GM23248 (cell line): ENCODE measurements at regions not wholly inside any gene's neighbourhood (a gene's known extent, or its start where the extent isn't known, plus 50 kb on each side); places are given as distances from the start of the nearest gene placed in this dataset.

Experiments used
- DNase-seq: peaks from one replicate; pipeline ENCODE4 v3.0.0-alpha.2; 2015
- H2AFZ ChIP-seq: fragments of 200-600 bp; sonication (generic); 2 replicates; pipeline ENCODE4 v1.6.1; 2016; ENCODE audit warnings: antibody characterized with exemption
- H3F3A ChIP-seq: fragments of 200-600 bp; sonication (generic); 2 replicates; pipeline ENCODE4 v1.6.1; 2016; ENCODE audit warnings: mild to moderate bottlenecking, antibody characterized with exemption, mixed run types; ENCODE audit not compliant: insufficient read depth
- H3K27ac ChIP-seq: fragments of 200-600 bp; sonication (generic); 2 replicates; pipeline ENCODE4 v1.5.1; 2016; ENCODE audit warnings: mild to moderate bottlenecking
- H3K27me3 ChIP-seq: fragments of 200-600 bp; sonication (generic); replicated peaks from 2 replicates; pipeline ENCODE4 v1.6.1; 2016; ENCODE audit warnings: mild to moderate bottlenecking; ENCODE audit not compliant: insufficient read depth
- H3K36me3 ChIP-seq: fragments of 200-600 bp; sonication (generic); 2 replicates; pipeline ENCODE4 v1.6.1; 2016; ENCODE audit warnings: low read depth, mild to moderate bottlenecking
- H3K4me1 ChIP-seq: fragments of 200-600 bp; sonication (generic); 2 replicates; pipeline ENCODE4 v1.6.1; 2016; ENCODE audit warnings: mild to moderate bottlenecking; ENCODE audit not compliant: insufficient read depth
- H3K4me2 ChIP-seq: fragments of 200-600 bp; sonication (generic); one replicate; pipeline ENCODE4 v1.6.1; 2016; ENCODE audit warnings: mild to moderate bottlenecking; ENCODE audit not compliant: unreplicated experiment
- H3K4me3 ChIP-seq: fragments of 200-600 bp; sonication (generic); 2 replicates; pipeline ENCODE4 v1.5.1; 2016; ENCODE audit warnings: mild to moderate bottlenecking
- H3K79me2 ChIP-seq: fragments of 200-600 bp; sonication (generic); 2 replicates; pipeline ENCODE4 v1.6.1; 2016; ENCODE audit warnings: mild to moderate bottlenecking; ENCODE audit not compliant: insufficient read depth
- H3K9ac ChIP-seq: fragments of 200-600 bp; sonication (generic); 2 replicates; pipeline ENCODE4 v1.6.1; 2016; ENCODE audit warnings: mild to moderate bottlenecking
- H3K9me2 ChIP-seq: fragments of 200-600 bp; sonication (generic); 2 replicates; pipeline ENCODE4 v1.6.1; 2016; ENCODE audit warnings: mixed run types, mild to moderate bottlenecking, moderate library complexity; ENCODE audit not compliant: insufficient read depth
- H3K9me3 ChIP-seq: fragments of 200-600 bp; sonication (generic); one replicate; pipeline ENCODE4 v1.6.1; 2017; ENCODE audit warnings: low read depth
- H4K20me1 ChIP-seq: fragments of 200-600 bp; sonication (generic); 2 replicates; pipeline ENCODE4 v1.6.0; 2016; ENCODE audit not compliant: insufficient read depth
- EZH2 ChIP-seq: fragments of 200-600 bp; sonication (generic); IDR thresholded peaks from 2 replicates; pipeline ENCODE4 v1.6.1; 2018; ENCODE audit warnings: antibody characterized with exemption, mild to moderate bottlenecking; ENCODE audit not compliant: insufficient read depth, poor library complexity, severe bottlenecking
- EZH2phosphoT487 ChIP-seq: fragments of 200-600 bp; sonication (generic); IDR thresholded peaks from 2 replicates; pipeline ENCODE4 v1.6.1; 2018; ENCODE audit warnings: antibody characterized with exemption, moderate library complexity, mild to moderate bottlenecking, low read depth; ENCODE audit not compliant: insufficient read depth
- WGBS, 2 experiments: methylation state at CpG; one replicate each; pipeline ENCODE4 v1.1.6; 2015 to 2017; ENCODE audit warnings: low lambda C conversion rate in 2 of 2, low coverage in 1 of 2; ENCODE audit errors: missing lambda C conversion rate in 2 of 2; 5-methylcytosine and 5-hydroxymethylcytosine counted together
- in situ Hi-C: fragments of 300-500 bp; cut with MboI; formaldehyde crosslinking; loops from 2 replicates; pipeline ENCODE4 v1.15.0; 2020

GRCh38 chrX:76893930-76894329, 466.4 kb downstream of the MAGEE1 start:
- peak; percentile 0 for DNase-seq
- in situ Hi-C loops: no loop called here

GRCh38 chrX:76915836-76916235, 488.3 kb downstream of the MAGEE1 start:
- no peaks in the 10 kb centered on the region for H4K20me1 ChIP-seq
- no peak overlapping the region for H3K27ac ChIP-seq
- H3K4me1 ChIP-seq: no peaks in the 10 kb centered on the region
- no peak for DNase-seq
- no peaks in the 10 kb centered on the region for H3K27me3 ChIP-seq
- no peak overlapping the region for H3K9ac ChIP-seq
- no peak overlapping the region for H2AFZ ChIP-seq
- WGBS, 2 experiments: 0% methylated on average over 4 of the region's 4 CpGs
- no peaks in the 10 kb centered on the region for H3K9me2 ChIP-seq
- in situ Hi-C loops: no loop called here
- H3F3A ChIP-seq: no peaks in the 10 kb centered on the region
- H3K9me3 ChIP-seq: no peaks in the 10 kb centered on the region
- H3K79me2 ChIP-seq: no peaks in the 10 kb centered on the region
- no peaks in the 10 kb centered on the region for H3K36me3 ChIP-seq
- TF ChIP-seq EZH2: no peak
- TF ChIP-seq EZH2phosphoT487: no peak
- H3K4me3 ChIP-seq: no peak overlapping the region
- H3K4me2 ChIP-seq: no peak overlapping the region

More at GRCh38 chrX:76893930-76894329, 466.4 kb downstream of the MAGEE1 start:
- no peaks in the 10 kb centered on the region for H3K27me3 ChIP-seq
- no peaks in the 10 kb centered on the region for H4K20me1 ChIP-seq
- H3K9ac ChIP-seq: no peak overlapping the region
- no peak for TF ChIP-seq EZH2phosphoT487
- no peak for TF ChIP-seq EZH2
- no peaks in the 10 kb centered on the region for H3F3A ChIP-seq
- H3K36me3 ChIP-seq: no peaks in the 10 kb centered on the region
- H3K9me3 ChIP-seq: no peaks in the 10 kb centered on the region
- no peak overlapping the region for H2AFZ ChIP-seq
- no peak overlapping the region for H3K4me2 ChIP-seq
- H3K4me1 ChIP-seq: no peaks in the 10 kb centered on the region
- H3K9me2 ChIP-seq: no peaks in the 10 kb centered on the region
- no peaks in the 10 kb centered on the region for H3K79me2 ChIP-seq
- WGBS, 2 experiments: 13 to 14% methylated on average over 2 of the region's 2 CpGs
- H3K27ac ChIP-seq: no peak overlapping the region
- no peak overlapping the region for H3K4me3 ChIP-seq

GRCh38 chrX:76918033-76918432, 490.5 kb downstream of the MAGEE1 start:
- H3K9ac ChIP-seq: no peak overlapping the region
- no peaks in the 10 kb centered on the region for H3K4me1 ChIP-seq
- H3K27ac ChIP-seq: no peak overlapping the region
- 0% methylated on average over 1 of the region's 1 CpG; no CpG with 5 or more reads in 1 of the 2 experiments for WGBS, 2 experiments
- no peaks in the 10 kb centered on the region for H3K9me3 ChIP-seq
- H3K27me3 ChIP-seq: no peaks in the 10 kb centered on the region
- H3K4me2 ChIP-seq: no peak overlapping the region
- no peak overlapping the region for H2AFZ ChIP-seq
- no peaks in the 10 kb centered on the region for H3K36me3 ChIP-seq
- H3K4me3 ChIP-seq: no peak overlapping the region
- no peaks in the 10 kb centered on the region for H3K79me2 ChIP-seq
- H4K20me1 ChIP-seq: no peaks in the 10 kb centered on the region
- in situ Hi-C loops: no loop called here
- no peak for DNase-seq
- no peaks in the 10 kb centered on the region for H3F3A ChIP-seq
- no peak for TF ChIP-seq EZH2phosphoT487
- no peak for TF ChIP-seq EZH2
- no peaks in the 10 kb centered on the region for H3K9me2 ChIP-seq

- Histone ChIP-seq H3K36me3 (no peaks in the 10 kb centered on the region), H3K4me2 (no peak overlapping the region), H3K27ac (no peak overlapping the region), H2AFZ (no peak overlapping the region), H3K9ac (no peak overlapping the region), H3K4me3 (no peak overlapping the region), H3K4me1 (no peaks in the 10 kb centered on the region), H3F3A (no peaks in the 10 kb centered on the region), H3K9me3 (no peaks in the 10 kb centered on the region), H3K79me2 (no peaks in the 10 kb centered on the region), H3K9me2 (no peaks in the 10 kb centered on the region), H4K20me1 (no peaks in the 10 kb centered on the region), H3K27me3 (no peaks in the 10 kb centered on the region)
- in situ Hi-C loops: no loop called here
- DNase-seq: no peak
- WGBS, 2 experiments: 4 to 14% methylated on average over 2 of the region's 2 CpGs
- TF ChIP-seq EZH2phosphoT487 (no peak), EZH2 (no peak)
These were observed 492.3 kb downstream of the MAGEE1 start for GRCh38 chrX:76919761-76920160.

GRCh38 chrX:76920607-76921006, 493.1 kb downstream of the MAGEE1 start:
- Histone ChIP-seq H3F3A (no peaks in the 10 kb centered on the region), H3K9me3 (no peaks in the 10 kb centered on the region), H3K4me1 (no peaks in the 10 kb centered on the region), H3K27ac (no peak overlapping the region), H3K4me2 (no peak overlapping the region), H3K9me2 (no peaks in the 10 kb centered on the region), H3K79me2 (no peaks in the 10 kb centered on the region), H3K36me3 (no peaks in the 10 kb centered on the region), H4K20me1 (no peaks in the 10 kb centered on the region), H3K9ac (no peak overlapping the region), H3K4me3 (no peak overlapping the region), H2AFZ (no peak overlapping the region), H3K27me3 (no peaks in the 10 kb centered on the region)
- 0% methylated on average over 1 of the region's 1 CpG for WGBS, 2 experiments
- in situ Hi-C loops: no loop called here
- no peak for DNase-seq
- TF ChIP-seq EZH2 (no peak), EZH2phosphoT487 (no peak)
